ENCODE measurements at regions not wholly inside any gene's neighbourhood (a gene's known extent, or its start where the extent isn't known, plus 50 kb on each side); places are given as distances from the start of the nearest gene placed in this dataset.

- H3K27ac ChIP-seq (replicated peaks in 1 of 4) = no peak overlapping the region
- TF ChIP-seq POLR2AphosphoS5 (IDR thresholded peaks at IDR 0.05) (no peak), CTCF (IDR thresholded peaks at IDR 0.05) (no peak), EP300 (IDR thresholded peaks at IDR 0.05) (no peak), POLR2A (IDR thresholded peaks at IDR 0.05; ENCODE audit: low read depth) (no peak)
- H3K27me3 ChIP-seq = no peaks in the 10 kb centered on the region
- 99% methylated on average over 2 of the region's 2 CpGs for WGBS
- H3K36me3 ChIP-seq = no peaks in the 10 kb centered on the region
- no peak overlapping the region for H3K4me3 ChIP-seq
- no peaks in the 10 kb centered on the region for H3K4me1 ChIP-seq
- intact Hi-C loops (cut with DNase I) = no loop called here
- H3K9me3 ChIP-seq = peaks cover 0 to 5% (median 0%) of the 10 kb centered on the region in 4 donors
- DNase-seq (ENCODE audit: extremely low spot score) = no peak
Observed at GRCh38 chr15:37619358-37620042, 314.9 kb upstream of the TMCO5A start.

- intact Hi-C loops (cut with DNase I) = no loop called here
- Histone ChIP-seq H3K4me1 (no peaks in the 10 kb centered on the region), H3K27ac (replicated peaks in 1 of 4) (no peak overlapping the region), H3K27me3 (no peaks in the 10 kb centered on the region), H3K4me3 (no peak overlapping the region), H3K36me3 (no peaks in the 10 kb centered on the region), H3K9me3 (no peaks in the 10 kb centered on the region)
- TF ChIP-seq EP300 (IDR thresholded peaks at IDR 0.05) (no peak), POLR2AphosphoS5 (IDR thresholded peaks at IDR 0.05) (no peak), CTCF (IDR thresholded peaks at IDR 0.05) (no peak), POLR2A (IDR thresholded peaks at IDR 0.05; ENCODE audit: low read depth) (no peak)
- no peak for DNase-seq (ENCODE audit: extremely low spot score)
Observed at GRCh38 chr15:37625576-37625975, 308.9 kb upstream of the TMCO5A start.

GRCh38 chr15:37628507-37628906 is 305.9 kb upstream of the TMCO5A start:
- Histone ChIP-seq H3K9me3 (no peaks in the 10 kb centered on the region), H3K27ac (replicated peaks in 1 of 4) (no peak overlapping the region), H3K27me3 (no peaks in the 10 kb centered on the region), H3K4me3 (no peak overlapping the region), H3K4me1 (no peaks in the 10 kb centered on the region), H3K36me3 (no peaks in the 10 kb centered on the region)
- intact Hi-C loops (cut with DNase I) = no loop called here
- DNase-seq (ENCODE audit: extremely low spot score) = no peak
- whole genome bisulfite sequencing = 61% methylated on average over 1 of the region's 1 CpG
- TF ChIP-seq CTCF (IDR thresholded peaks at IDR 0.05) = no peak
- no peak for TF ChIP-seq POLR2A (IDR thresholded peaks at IDR 0.05; ENCODE audit: low read depth)
- no peak for TF ChIP-seq POLR2AphosphoS5 (IDR thresholded peaks at IDR 0.05)
- no peak for TF ChIP-seq EP300 (IDR thresholded peaks at IDR 0.05)

DNA sequence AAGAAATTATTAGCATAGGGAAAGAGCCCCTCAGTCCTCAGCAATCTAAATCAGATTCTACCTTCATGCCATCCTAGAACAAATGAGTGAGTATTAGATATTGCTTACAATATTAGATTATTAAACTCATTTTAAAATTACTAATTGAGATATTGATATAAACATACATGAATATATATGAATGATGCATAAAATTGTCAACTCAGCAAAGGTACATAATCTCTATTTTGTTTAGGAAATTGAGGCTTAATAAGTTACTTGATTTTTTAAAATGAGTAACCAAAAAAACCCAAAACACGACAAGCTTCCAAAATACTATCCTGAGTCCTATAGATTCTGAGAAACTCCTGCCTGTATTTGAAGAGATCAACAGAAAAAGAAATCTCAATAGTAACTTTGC is 297.7 kb upstream of the TMCO5A start:
- intact Hi-C loops (cut with DNase I) = no loop called here
- WGBS = 74% methylated on average over 1 of the region's 1 CpG
- no peak overlapping the region for H3K27ac ChIP-seq (replicated peaks in 1 of 4)
- H3K36me3 ChIP-seq = no peaks in the 10 kb centered on the region
- no peaks in the 10 kb centered on the region for H3K27me3 ChIP-seq
- no peak overlapping the region for H3K4me3 ChIP-seq
- H3K4me1 ChIP-seq = no peaks in the 10 kb centered on the region
- no peak for DNase-seq (ENCODE audit: extremely low spot score)
- H3K9me3 ChIP-seq = no peaks in the 10 kb centered on the region
- TF ChIP-seq POLR2A (IDR thresholded peaks at IDR 0.05; ENCODE audit: low read depth) (no peak), POLR2AphosphoS5 (IDR thresholded peaks at IDR 0.05) (no peak), CTCF (IDR thresholded peaks at IDR 0.05) (no peak), EP300 (IDR thresholded peaks at IDR 0.05) (no peak)

DNA sequence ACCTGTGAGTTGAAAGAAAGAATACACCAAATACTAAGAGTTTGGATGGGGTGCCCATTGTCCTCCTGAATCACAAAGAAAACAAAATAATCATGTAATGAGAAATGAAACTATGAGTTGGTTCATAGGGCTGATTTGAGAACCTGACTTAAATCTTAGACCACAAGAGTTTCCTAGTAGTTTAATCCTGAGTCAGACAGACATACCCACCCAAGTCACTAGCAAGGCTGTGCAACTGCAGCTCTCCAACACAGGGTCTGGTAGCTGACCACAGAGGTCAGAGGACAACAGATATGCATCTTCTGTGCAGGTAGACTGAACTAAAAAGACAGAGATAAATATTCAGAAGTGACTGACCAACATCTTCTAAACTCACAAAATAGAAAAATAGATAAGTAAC is 296.3 kb upstream of the TMCO5A start:
- no peak overlapping the region for H3K4me3 ChIP-seq

More for the DNA sequence above, 296.3 kb upstream of the TMCO5A start:
- Histone ChIP-seq H3K36me3 (no peaks in the 10 kb centered on the region), H3K27me3 (no peaks in the 10 kb centered on the region), H3K4me1 (no peaks in the 10 kb centered on the region), H3K27ac (replicated peaks in 1 of 4) (no peak overlapping the region), H3K9me3 (no peaks in the 10 kb centered on the region)
- DNase-seq (ENCODE audit: extremely low spot score) = no peak
- intact Hi-C loops (cut with DNase I) = no loop called here
- no peak for TF ChIP-seq POLR2AphosphoS5 (IDR thresholded peaks at IDR 0.05)
- TF ChIP-seq POLR2A (IDR thresholded peaks at IDR 0.05; ENCODE audit: low read depth) = no peak
- no peak for TF ChIP-seq EP300 (IDR thresholded peaks at IDR 0.05)
- no peak for TF ChIP-seq CTCF (IDR thresholded peaks at IDR 0.05)
